Uterus (tissue), 3 donors: ENCODE measurements at regions not wholly inside any gene's neighbourhood (a gene's known extent, or its start where the extent isn't known, plus 50 kb on each side); places are given as distances from the start of the nearest gene placed in this dataset.

ENCODE experiments used
- DNase-seq, 2 donors: peaks; one replicate each; pipeline ENCODE4 v3.0.0-alpha.2; 2019 to 2020
- H3K27ac ChIP-seq, 2 donors: fragments of 200-600 bp; sonication (generic); 1 replicate in 1 of 2; 2 replicates in 1 of 2; pipeline ENCODE4 v1.5.1; 2016 to 2018
- H3K27me3 ChIP-seq, 2 donors: fragments of 200-600 bp; sonication (generic); one replicate each; pipeline ENCODE4 v1.5.1; 2018 to 2019; ENCODE audit warnings: control low read depth in 1 of 2
- H3K36me3 ChIP-seq, 2 donors: fragments of 200-600 bp; sonication (generic); one replicate each; pipeline ENCODE4 v1.5.1; 2019; ENCODE audit warnings: control low read depth in 1 of 2
- H3K4me1 ChIP-seq, 2 donors: fragments of 200-600 bp; sonication (generic); one replicate each; pipeline ENCODE4 v1.5.1; 2018 to 2019; ENCODE audit warnings: control low read depth in 1 of 2
- H3K4me3 ChIP-seq, 2 donors: fragments of 200-600 bp; sonication (generic); 1 replicate in 1 of 2; 2 replicates in 1 of 2; pipeline ENCODE4 v1.5.1; 2018 to 2019; ENCODE audit warnings: mild to moderate bottlenecking in 1 of 2
- H3K9me3 ChIP-seq, 2 donors: fragments of 200-600 bp; sonication (generic); one replicate each; pipeline ENCODE4 v1.5.1; 2019; ENCODE audit warnings: control low read depth in 1 of 2
- CTCF ChIP-seq, 4 experiments: fragments of 200-600 bp in 2 of 4; fragments of 450-650 bp in 2 of 4; sonication (generic) in 2 of 4; IDR thresholded peaks; one replicate each; pipeline ENCODE4 v1.5.1; 2016 to 2019; ENCODE audit warnings: antibody characterized with exemption in 4 of 4, mild to moderate bottlenecking in 2 of 4, moderate library complexity in 1 of 4
- POLR2A ChIP-seq, 2 donors: fragments of 450-650 bp; IDR thresholded peaks; one replicate each; pipeline ENCODE4 v1.6.1; 2016; ENCODE audit warnings: antibody characterized with exemption in 2 of 2, mild to moderate bottlenecking in 1 of 2, moderate library complexity in 1 of 2
- intact Hi-C: fragments of 100-400 bp; cut with DNase I; formaldehyde crosslinking; loops from one replicate; pipeline ENCODE4 v1.15.1; 2023; ENCODE audit warnings: low total_unique reads
- donor health status: DM: yes; HTN: yes; CAD: no.

GRCh38 chr1:81158592-81158991, 642.1 kb upstream of the ADGRL2 start:
- Histone ChIP-seq H3K36me3 (no peaks in the 10 kb centered on the region), H3K9me3 (no peaks in the 10 kb centered on the region), H3K4me3 (no peak overlapping the region), H3K27me3 (no peaks in the 10 kb centered on the region), H3K27ac (no peak overlapping the region), H3K4me1 (no peaks in the 10 kb centered on the region)
- intact Hi-C loops, result no loop called here
- DNase-seq, result no peak
- TF ChIP-seq CTCF (IDR thresholded peaks at IDR 0.05) (no peak), POLR2A (IDR thresholded peaks at IDR 0.05) (no peak)

GRCh38 chr1:81157686-81158085, 643.0 kb upstream of the ADGRL2 start:
- H3K4me3 ChIP-seq, result no peak overlapping the region
- H3K36me3 ChIP-seq, result no peaks in the 10 kb centered on the region
- no peaks in the 10 kb centered on the region for H3K27me3 ChIP-seq
- no peaks in the 10 kb centered on the region for H3K4me1 ChIP-seq
- DNase-seq, result no peak
- H3K9me3 ChIP-seq, result no peaks in the 10 kb centered on the region
- intact Hi-C loops, result no loop called here
- no peak overlapping the region for H3K27ac ChIP-seq
- TF ChIP-seq CTCF (IDR thresholded peaks at IDR 0.05), result no peak
- TF ChIP-seq POLR2A (IDR thresholded peaks at IDR 0.05), result no peak

- no peak overlapping the region for H3K4me3 ChIP-seq
- no peaks in the 10 kb centered on the region for H3K4me1 ChIP-seq
- intact Hi-C loops, result no loop called here
- TF ChIP-seq CTCF (IDR thresholded peaks at IDR 0.05), result no peak
- TF ChIP-seq POLR2A (IDR thresholded peaks at IDR 0.05), result no peak
- H3K36me3 ChIP-seq, result no peaks in the 10 kb centered on the region
- H3K27me3 ChIP-seq, result no peaks in the 10 kb centered on the region
- DNase-seq, result no peak
- H3K27ac ChIP-seq, result no peak overlapping the region
- H3K9me3 ChIP-seq, result no peaks in the 10 kb centered on the region
These were observed 643.8 kb upstream of the ADGRL2 start for GRCh38 chr1:81156887-81157286.

GRCh38 chr1:81155131-81155530, 645.6 kb upstream of the ADGRL2 start:
- no peak for TF ChIP-seq POLR2A (IDR thresholded peaks at IDR 0.05)
- TF ChIP-seq CTCF (IDR thresholded peaks at IDR 0.05), result no peak
- Histone ChIP-seq H3K36me3 (no peaks in the 10 kb centered on the region), H3K9me3 (no peaks in the 10 kb centered on the region), H3K27ac (no peak overlapping the region), H3K4me3 (no peak overlapping the region), H3K4me1 (no peaks in the 10 kb centered on the region), H3K27me3 (no peaks in the 10 kb centered on the region)
- no peak for DNase-seq
- intact Hi-C loops, result no loop called here

- Histone ChIP-seq H3K27me3 (no peaks in the 10 kb centered on the region), H3K4me1 (no peaks in the 10 kb centered on the region)
- intact Hi-C loops, result no loop called here
These were observed 649.5 kb upstream of the ADGRL2 start for GRCh38 chr1:81151206-81151605.

GRCh38 chr1:81149649-81150325, 650.9 kb upstream of the ADGRL2 start:
- Histone ChIP-seq H3K36me3 (no peaks in the 10 kb centered on the region), H3K27ac (no peak overlapping the region), H3K27me3 (no peaks in the 10 kb centered on the region), H3K4me1 (no peaks in the 10 kb centered on the region), H3K4me3 (no peak overlapping the region), H3K9me3 (no peaks in the 10 kb centered on the region)
- DNase-seq, result no peak
- intact Hi-C loops, result no loop called here
- no peak for TF ChIP-seq CTCF (IDR thresholded peaks at IDR 0.05)
- no peak for TF ChIP-seq POLR2A (IDR thresholded peaks at IDR 0.05)

More at GRCh38 chr1:81151206-81151605, 649.5 kb upstream of the ADGRL2 start:
- no peak for DNase-seq
- TF ChIP-seq POLR2A (IDR thresholded peaks at IDR 0.05), result no peak
- Histone ChIP-seq H3K27ac (no peak overlapping the region), H3K9me3 (no peaks in the 10 kb centered on the region), H3K36me3 (no peaks in the 10 kb centered on the region), H3K4me3 (no peak overlapping the region)
